ENCODE measurements at regions not wholly inside any gene's neighbourhood (a gene's known extent, or its start where the extent isn't known, plus 50 kb on each side); places are given as distances from the start of the nearest gene placed in this dataset.
"Not testable (repeated sequence)": the region's sequence is repeated elsewhere in the genome, so short reads cannot be mapped to it uniquely, and the experiment has no call there.

DNA sequence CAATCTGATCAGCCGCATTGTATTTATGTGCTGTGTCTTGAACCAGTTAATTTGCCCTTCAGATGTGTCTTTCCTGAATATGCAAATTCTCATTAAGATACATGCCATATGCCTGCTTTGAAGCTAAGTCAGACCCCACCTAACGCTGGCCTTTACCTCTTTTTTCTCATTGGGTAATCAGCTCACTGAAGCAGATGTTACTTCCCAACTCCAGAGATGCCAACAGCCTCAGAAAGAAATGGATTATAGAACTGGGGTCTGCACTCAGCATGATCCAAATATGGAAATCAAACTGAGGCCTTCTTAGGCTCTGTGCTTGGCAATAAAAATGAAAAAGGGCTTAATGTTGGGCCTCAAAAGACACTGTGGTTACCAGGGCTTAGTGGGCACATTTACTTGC, 113.9 kb downstream of the FZD1 start:
- no peak overlapping the region for H3K4me3 ChIP-seq (replicated peaks; ENCODE audit: low read depth, low read length)
- TF ChIP-seq, protein P1, sequence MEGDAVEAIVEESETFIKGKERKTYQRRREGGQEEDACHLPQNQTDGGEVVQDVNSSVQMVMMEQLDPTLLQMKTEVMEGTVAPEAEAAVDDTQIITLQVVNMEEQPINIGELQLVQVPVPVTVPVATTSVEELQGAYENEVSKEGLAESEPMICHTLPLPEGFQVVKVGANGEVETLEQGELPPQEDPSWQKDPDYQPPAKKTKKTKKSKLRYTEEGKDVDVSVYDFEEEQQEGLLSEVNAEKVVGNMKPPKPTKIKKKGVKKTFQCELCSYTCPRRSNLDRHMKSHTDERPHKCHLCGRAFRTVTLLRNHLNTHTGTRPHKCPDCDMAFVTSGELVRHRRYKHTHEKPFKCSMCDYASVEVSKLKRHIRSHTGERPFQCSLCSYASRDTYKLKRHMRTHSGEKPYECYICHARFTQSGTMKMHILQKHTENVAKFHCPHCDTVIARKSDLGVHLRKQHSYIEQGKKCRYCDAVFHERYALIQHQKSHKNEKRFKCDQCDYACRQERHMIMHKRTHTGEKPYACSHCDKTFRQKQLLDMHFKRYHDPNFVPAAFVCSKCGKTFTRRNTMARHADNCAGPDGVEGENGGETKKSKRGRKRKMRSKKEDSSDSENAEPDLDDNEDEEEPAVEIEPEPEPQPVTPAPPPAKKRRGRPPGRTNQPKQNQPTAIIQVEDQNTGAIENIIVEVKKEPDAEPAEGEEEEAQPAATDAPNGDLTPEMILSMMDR (IDR thresholded peaks at IDR 0.05; ENCODE audit: low read length, missing control alignments) = no peak

DNA sequence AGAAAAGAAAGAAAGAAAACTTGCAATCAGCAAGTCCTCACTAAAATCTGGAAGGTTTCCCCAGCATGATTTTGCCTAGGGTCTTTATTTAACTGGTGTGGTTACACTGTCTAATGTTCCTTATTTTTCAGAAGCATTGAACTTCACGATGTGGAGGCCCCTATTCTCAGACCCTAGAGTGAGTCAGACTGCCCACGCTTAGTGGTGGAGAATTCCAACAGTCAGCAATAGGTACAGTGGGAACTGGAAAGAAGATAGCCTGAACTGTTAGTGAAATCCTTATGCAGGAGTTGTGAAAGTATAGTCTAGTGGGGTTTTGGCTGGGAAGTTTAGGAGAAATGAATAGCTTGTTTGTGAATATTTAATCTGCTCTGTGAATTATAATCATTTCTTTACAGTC, 115.0 kb downstream of the FZD1 start:
- no peak for DNase-seq (ENCODE audit: low read depth)
- TF ChIP-seq, protein P1 (IDR thresholded peaks at IDR 0.05; ENCODE audit: low read length, missing control alignments) = no peak
- no peak overlapping the region for H3K4me3 ChIP-seq (replicated peaks; ENCODE audit: low read depth, low read length)

More for the DNA sequence above, 113.9 kb downstream of the FZD1 start:
- DNase-seq (ENCODE audit: low read depth) = no peak

DNA sequence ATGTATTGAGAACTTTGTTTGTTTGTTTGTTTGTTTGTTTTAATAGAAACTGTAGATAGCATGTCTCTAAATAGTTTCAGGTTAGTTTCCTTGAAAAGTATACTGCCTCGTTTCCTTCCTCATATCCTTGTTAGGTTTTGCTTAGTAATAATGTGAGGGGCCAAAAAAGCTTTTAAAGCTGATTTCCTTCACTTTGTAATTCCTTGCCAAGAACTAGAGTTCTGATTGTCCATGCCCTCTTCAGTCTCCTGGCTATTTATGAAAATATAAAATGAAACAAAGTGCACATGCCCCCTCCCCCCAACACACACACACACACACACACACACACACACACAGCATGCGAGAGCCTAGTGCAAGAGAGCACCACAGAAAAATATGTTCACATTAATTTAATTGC, 115.8 kb downstream of the FZD1 start:
- no peak for DNase-seq (ENCODE audit: low read depth)
- no peak overlapping the region for H3K4me3 ChIP-seq (replicated peaks; ENCODE audit: low read depth, low read length)
- TF ChIP-seq, protein P1 (IDR thresholded peaks at IDR 0.05; ENCODE audit: low read length, missing control alignments) = no peak

DNA sequence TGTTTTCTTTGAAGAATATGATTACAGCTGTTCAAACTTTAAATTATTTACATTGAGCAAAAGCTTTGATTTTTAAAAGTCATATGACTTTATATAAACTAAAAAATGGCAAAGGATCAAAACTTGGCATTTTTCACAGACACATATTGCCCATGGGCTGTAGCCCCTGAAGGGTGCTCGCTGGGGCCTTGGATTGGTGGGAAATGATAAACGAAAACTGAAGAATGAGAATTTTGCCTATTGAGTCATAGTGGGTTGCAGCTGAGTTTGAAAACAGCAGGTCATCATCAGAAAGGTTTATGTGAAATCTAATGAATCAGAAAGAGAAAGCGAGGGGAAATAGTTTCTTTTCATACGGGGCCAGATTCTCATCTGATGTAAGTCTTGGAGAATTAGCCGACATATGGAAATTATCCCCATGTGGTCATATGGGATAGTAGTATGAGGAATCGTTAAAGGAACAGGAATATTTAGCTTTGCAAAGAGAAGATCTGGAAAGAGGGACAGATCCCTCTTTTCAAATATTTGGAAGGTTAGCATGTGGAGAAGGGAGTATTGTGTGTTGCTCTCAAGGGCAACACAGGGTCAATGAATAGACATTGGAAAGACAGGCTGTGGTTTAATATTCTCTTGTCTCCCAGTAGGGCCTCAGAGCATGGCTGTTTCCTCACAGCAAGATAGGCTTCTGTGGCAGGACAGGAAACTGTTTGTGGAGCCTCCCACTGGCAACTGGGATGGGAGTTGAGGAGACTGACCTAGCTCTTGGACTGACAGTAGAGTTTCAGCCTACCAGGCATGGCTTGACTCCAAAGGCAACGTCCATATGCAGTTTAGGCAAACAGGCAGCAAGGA, 119.0 kb downstream of the FZD1 start:
- TF ChIP-seq, protein P1 (IDR thresholded peaks at IDR 0.05; ENCODE audit: low read length, missing control alignments) = no peak
- DNase-seq (ENCODE audit: low read depth) = no peak
- no peak overlapping the region for H3K4me3 ChIP-seq (replicated peaks; ENCODE audit: low read depth, low read length)

DNA sequence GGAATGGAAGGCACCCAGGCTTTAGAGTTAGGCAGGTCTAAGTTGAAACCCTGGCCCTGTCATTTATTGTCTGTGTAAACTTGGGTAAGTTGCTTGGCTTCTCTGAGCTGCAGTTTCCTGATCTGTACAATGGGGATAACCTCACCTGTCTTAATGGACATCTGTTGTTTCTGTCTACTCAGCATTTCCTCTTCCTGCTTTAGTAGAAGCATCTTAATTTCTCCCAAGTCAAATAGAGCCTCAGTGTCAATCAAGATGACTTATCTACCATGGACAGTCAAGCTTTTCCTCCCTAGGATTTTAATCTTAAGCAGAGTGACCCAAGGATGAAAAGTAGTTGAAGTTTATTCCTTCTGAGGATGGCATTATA, 119.7 kb downstream of the FZD1 start:
- no peak for DNase-seq (ENCODE audit: low read depth)
- no peak overlapping the region for H3K4me3 ChIP-seq (replicated peaks; ENCODE audit: low read depth, low read length)
- TF ChIP-seq, protein P1 (IDR thresholded peaks at IDR 0.05; ENCODE audit: low read length, missing control alignments) = no peak

DNA sequence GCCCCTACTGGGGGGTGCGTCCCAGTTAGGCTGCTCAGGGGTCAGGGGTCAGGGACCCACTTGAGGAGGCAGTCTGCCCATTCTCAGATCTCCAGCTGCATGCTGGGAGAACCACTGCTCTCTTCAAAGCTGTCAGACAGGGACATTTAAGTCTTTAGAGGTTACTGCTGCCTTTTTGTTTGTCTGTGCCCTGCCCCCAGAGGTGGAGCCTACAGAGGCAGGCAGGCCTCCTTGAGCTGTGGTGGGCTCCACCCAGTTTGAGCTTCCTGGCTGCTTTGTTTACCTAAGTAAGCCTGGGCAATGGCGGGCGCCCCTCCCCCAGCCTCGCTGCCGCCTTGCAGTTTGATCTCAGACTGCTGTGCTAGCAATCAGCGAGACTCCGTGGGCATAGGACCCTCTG, 130.5 kb downstream of the FZD1 start:
- not testable (repeated sequence) for DNase-seq (ENCODE audit: low read depth)

DNA sequence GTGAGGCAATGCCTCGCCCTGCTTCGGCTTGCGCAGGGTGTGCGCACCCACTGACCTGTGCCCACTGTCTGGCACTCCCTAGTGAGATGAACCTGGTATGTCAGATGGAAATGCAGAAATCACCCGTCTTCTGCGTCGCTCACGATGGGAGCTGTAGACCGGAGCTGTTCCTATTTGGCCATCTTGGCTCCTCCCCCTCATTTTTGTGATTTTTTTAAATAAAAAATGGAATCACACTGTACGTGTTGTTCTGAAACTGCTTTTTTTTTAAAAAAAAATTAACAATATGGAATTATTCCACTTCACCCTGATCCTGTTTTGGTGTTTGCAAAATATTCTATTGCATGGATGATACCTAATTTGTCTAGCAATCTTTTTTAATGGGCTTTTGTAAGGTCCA, 131.1 kb downstream of the FZD1 start:
- not testable (repeated sequence) for DNase-seq (ENCODE audit: low read depth); H3K4me3 ChIP-seq (replicated peaks; ENCODE audit: low read depth, low read length)

More for the DNA sequence above, 130.5 kb downstream of the FZD1 start:
- H3K4me3 ChIP-seq (replicated peaks; ENCODE audit: low read depth, low read length) = not testable (repeated sequence)

DNA sequence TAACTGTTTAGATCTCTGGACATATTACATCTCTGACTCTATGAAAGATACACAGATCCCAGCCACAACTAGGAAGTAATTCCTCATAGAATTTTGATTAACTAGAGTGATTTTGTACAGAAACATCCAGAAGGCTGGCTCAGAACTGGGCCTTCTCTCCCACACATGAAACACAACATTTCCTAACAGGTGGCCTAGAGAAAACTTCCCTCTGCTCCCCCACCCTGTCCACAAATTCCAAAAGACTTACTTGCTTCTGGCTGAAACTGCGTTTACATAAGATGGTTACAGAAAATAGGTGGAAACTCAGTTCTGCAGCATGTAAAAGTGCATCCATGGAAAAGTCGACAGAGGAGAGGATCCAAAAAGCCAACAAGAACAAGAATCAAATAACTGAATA, 132.9 kb downstream of the FZD1 start:
- H3K4me3 ChIP-seq (replicated peaks; ENCODE audit: low read depth, low read length) = no peak overlapping the region
- DNase-seq (ENCODE audit: low read depth) = no peak
- TF ChIP-seq, protein P1 (IDR thresholded peaks at IDR 0.05; ENCODE audit: low read length, missing control alignments) = no peak
